ENCODE measurements at regions not wholly inside any gene's neighbourhood (a gene's known extent, or its start where the extent isn't known, plus 50 kb on each side); places are given as distances from the start of the nearest gene placed in this dataset.

GRCh38 chr12:97821806-97822205 is 359.2 kb downstream of the RMST start:
- DNase-seq (ENCODE audit: low read depth, low spot score): no peak
- Histone ChIP-seq H3K4me1 (ENCODE audit: control insufficient read depth, extremely low read depth, insufficient read depth, low read length) (no peaks in the 10 kb centered on the region), H3K27ac (ENCODE audit: control insufficient read depth, insufficient read depth, low read length) (no peak overlapping the region), H3K4me2 (ENCODE audit: control insufficient read depth, extremely low read depth, insufficient read depth, low read depth, low read length) (no peak overlapping the region), H3K9ac (ENCODE audit: control insufficient read depth, extremely low read depth, insufficient read depth, low read length) (no peak overlapping the region), H3K9me1 (ENCODE audit: control insufficient read depth, extremely low read depth, insufficient read depth, low read length) (no peaks in the 10 kb centered on the region), H3K9me3 (ENCODE audit: control insufficient read depth, low read depth, low read length) (no peaks in the 10 kb centered on the region), H3K79me2 (ENCODE audit: control insufficient read depth, insufficient read depth, low read length) (no peaks in the 10 kb centered on the region), H3K36me3 (ENCODE audit: control insufficient read depth in 2 of 2, extremely low read depth in 1 of 2, insufficient read depth in 2 of 2, low read length in 2 of 2) (no peaks in the 10 kb centered on the region), H3K4me3 (ENCODE audit: control insufficient read depth in 2 of 3, extremely low read depth in 1 of 3, insufficient read depth in 2 of 3, low read depth in 1 of 3, low read length in 3 of 3) (no peak overlapping the region), H3K27me3 (ENCODE audit: control insufficient read depth, extremely low read depth, insufficient read depth, low read length) (no peaks in the 10 kb centered on the region), H2AFZ (ENCODE audit: control insufficient read depth, low read length) (no peak overlapping the region), H4K20me1 (ENCODE audit: control insufficient read depth, extremely low read depth, insufficient read depth, low read length) (no peaks in the 10 kb centered on the region)
- no peak for FAIRE-seq
- TF ChIP-seq CTCF (optimal IDR thresholded peaks at IDR 0.05 in 1 of 3, IDR thresholded peaks at IDR 0.05 in 1 of 3, conservative IDR thresholded peaks at IDR 0.05 in 1 of 3; ENCODE audit: extremely low read depth in 1 of 3, insufficient read depth in 2 of 3, low read length in 3 of 3) (no peak), EZH2 (IDR thresholded peaks at IDR 0.05; ENCODE audit: low read length) (no peak)
- dilution Hi-C loops (cut with MboI; ENCODE audit: extremely low pct_ligation_motif_present, low sequenced_read_pairs): no loop called here

- Histone ChIP-seq H3K4me3 (ENCODE audit: control insufficient read depth in 2 of 3, extremely low read depth in 1 of 3, insufficient read depth in 2 of 3, low read depth in 1 of 3, low read length in 3 of 3) (no peak overlapping the region), H3K36me3 (ENCODE audit: control insufficient read depth in 2 of 2, extremely low read depth in 1 of 2, insufficient read depth in 2 of 2, low read length in 2 of 2) (no peaks in the 10 kb centered on the region), H3K9me1 (ENCODE audit: control insufficient read depth, extremely low read depth, insufficient read depth, low read length) (no peaks in the 10 kb centered on the region), H3K9me3 (ENCODE audit: control insufficient read depth, low read depth, low read length) (no peaks in the 10 kb centered on the region), H3K27ac (ENCODE audit: control insufficient read depth, insufficient read depth, low read length) (no peak overlapping the region), H3K9ac (ENCODE audit: control insufficient read depth, extremely low read depth, insufficient read depth, low read length) (no peak overlapping the region), H2AFZ (ENCODE audit: control insufficient read depth, low read length) (no peak overlapping the region), H3K27me3 (ENCODE audit: control insufficient read depth, extremely low read depth, insufficient read depth, low read length) (no peaks in the 10 kb centered on the region), H3K4me1 (ENCODE audit: control insufficient read depth, extremely low read depth, insufficient read depth, low read length) (no peaks in the 10 kb centered on the region), H3K4me2 (ENCODE audit: control insufficient read depth, extremely low read depth, insufficient read depth, low read depth, low read length) (no peak overlapping the region), H4K20me1 (ENCODE audit: control insufficient read depth, extremely low read depth, insufficient read depth, low read length) (no peaks in the 10 kb centered on the region), H3K79me2 (ENCODE audit: control insufficient read depth, insufficient read depth, low read length) (no peaks in the 10 kb centered on the region)
- dilution Hi-C loops (cut with MboI; ENCODE audit: extremely low pct_ligation_motif_present, low sequenced_read_pairs): no loop called here
- TF ChIP-seq CTCF (optimal IDR thresholded peaks at IDR 0.05 in 1 of 3, IDR thresholded peaks at IDR 0.05 in 1 of 3, conservative IDR thresholded peaks at IDR 0.05 in 1 of 3; ENCODE audit: extremely low read depth in 1 of 3, insufficient read depth in 2 of 3, low read length in 3 of 3) (no peak), EZH2 (IDR thresholded peaks at IDR 0.05; ENCODE audit: low read length) (no peak)
- DNase-seq (ENCODE audit: low read depth, low spot score) (no peak), FAIRE-seq (no peak)
Observed at GRCh38 chr12:97835541-97835940, 372.9 kb downstream of the RMST start.

Data from keratinocyte (primary cell).